ENCODE measurements at regions not wholly inside any gene's neighbourhood (a gene's known extent, or its start where the extent isn't known, plus 50 kb on each side); places are given as distances from the start of the nearest gene placed in this dataset.

GRCh38 chr11:70727021-70727420, 328.7 kb downstream of the CTTN start:
- no peaks in the 10 kb centered on the region for H3K9me3 ChIP-seq
- intact Hi-C loops (cut with DNase I, micrococcal nuclease), result no loop called here
- no peaks in the 10 kb centered on the region for H3K4me1 ChIP-seq (ENCODE audit: low read depth)
- DNase-seq (no peak), ATAC-seq (no peak)
- H3K4me3 ChIP-seq, result no peak overlapping the region
- no peaks in the 10 kb centered on the region for H3K36me3 ChIP-seq (ENCODE audit: low read depth)
- TF ChIP-seq CTCF (IDR thresholded peaks at IDR 0.05), result no peak

GRCh38 chr11:70727899-70728620, 329.7 kb downstream of the CTTN start:
- no peak for DNase-seq

GRCh38 chr11:70729949-70730348, 331.6 kb downstream of the CTTN start:
- Histone ChIP-seq H3K4me1 (ENCODE audit: low read depth) (no peaks in the 10 kb centered on the region), H3K36me3 (ENCODE audit: low read depth) (no peaks in the 10 kb centered on the region), H3K9me3 (no peaks in the 10 kb centered on the region), H3K4me3 (no peak overlapping the region)
- peak in 1 of 3 donors; percentile 19 for DNase-seq
- peak; percentile 12 for ATAC-seq
- intact Hi-C loops (cut with DNase I, micrococcal nuclease), result no loop called here
- no peak for TF ChIP-seq CTCF (IDR thresholded peaks at IDR 0.05)

More at GRCh38 chr11:70727899-70728620, 329.7 kb downstream of the CTTN start:
- no peak for ATAC-seq
- no peaks in the 10 kb centered on the region for H3K36me3 ChIP-seq (ENCODE audit: low read depth)
- H3K4me3 ChIP-seq, result no peak overlapping the region
- no peaks in the 10 kb centered on the region for H3K4me1 ChIP-seq (ENCODE audit: low read depth)
- no peak for TF ChIP-seq CTCF (IDR thresholded peaks at IDR 0.05)
- H3K9me3 ChIP-seq, result no peaks in the 10 kb centered on the region
- intact Hi-C loops (cut with DNase I, micrococcal nuclease), result no loop called here

GRCh38 chr11:70730411-70730810, 332.1 kb downstream of the CTTN start:
- TF ChIP-seq CTCF (IDR thresholded peaks at IDR 0.05), result no peak
- Histone ChIP-seq H3K4me1 (ENCODE audit: low read depth) (no peaks in the 10 kb centered on the region), H3K9me3 (no peaks in the 10 kb centered on the region), H3K36me3 (ENCODE audit: low read depth) (no peaks in the 10 kb centered on the region), H3K4me3 (no peak overlapping the region)
- DNase-seq (no peak), ATAC-seq (no peak)
- intact Hi-C loops (cut with DNase I, micrococcal nuclease), result no loop called here

- Histone ChIP-seq H3K36me3 (ENCODE audit: low read depth) (no peaks in the 10 kb centered on the region), H3K4me3 (no peak overlapping the region), H3K4me1 (ENCODE audit: low read depth) (no peaks in the 10 kb centered on the region), H3K9me3 (no peaks in the 10 kb centered on the region)
- peak in 1 of 3 donors; percentile 31 for DNase-seq
- ATAC-seq, result peak; percentile 25
- intact Hi-C loops (cut with DNase I, micrococcal nuclease), result no loop called here
- TF ChIP-seq CTCF (IDR thresholded peaks at IDR 0.05), result no peak
Observed at GRCh38 chr11:70731271-70732022, 333.1 kb downstream of the CTTN start.

Data from mucosa of descending colon (tissue), 3 donors.